ENCODE measurements at regions not wholly inside any gene's neighbourhood (a gene's known extent, or its start where the extent isn't known, plus 50 kb on each side); places are given as distances from the start of the nearest gene placed in this dataset.

DNA sequence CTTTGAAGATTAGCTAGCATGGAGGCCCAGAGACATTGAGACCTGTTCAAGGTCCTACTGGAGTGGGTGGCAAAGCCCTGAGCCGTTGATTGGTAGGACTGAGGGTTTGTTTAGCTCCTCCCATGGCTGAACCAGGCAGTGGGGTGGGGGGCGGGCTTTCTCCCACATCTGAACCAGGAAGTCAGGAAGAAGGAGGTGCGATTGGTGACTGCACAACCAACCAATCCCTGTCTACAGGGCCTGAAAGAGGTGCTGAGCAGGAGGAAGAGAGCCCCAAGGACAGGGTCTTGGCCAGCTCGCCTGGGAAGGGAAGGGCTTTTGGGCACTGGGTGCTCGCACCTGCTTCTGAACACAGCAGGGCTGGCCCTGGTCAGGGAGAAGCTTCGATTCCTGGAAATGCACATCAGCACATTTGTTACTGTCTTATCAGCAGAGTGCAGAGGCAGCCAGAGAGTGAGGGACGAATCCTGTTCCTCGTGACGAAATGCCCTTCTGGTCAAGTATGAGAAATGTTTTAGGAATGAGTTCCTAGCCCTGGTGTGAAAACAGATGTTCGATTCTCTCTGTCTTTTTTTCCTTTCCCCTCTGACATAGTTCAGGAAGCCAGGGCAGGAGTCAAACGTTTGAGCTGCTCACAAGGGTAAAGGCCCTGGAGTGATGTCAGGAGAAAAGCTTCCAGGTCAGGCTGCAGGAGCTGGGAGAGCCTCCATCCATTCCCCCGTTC is 294.8 kb upstream of the KLF4 start:
- DNase-seq (peak; percentile 88), ATAC-seq (ENCODE audit: low read depth) (peak; percentile 92)
- H3K9me1 ChIP-seq (ENCODE audit: insufficient read depth, low read length) = peaks cover 9% of the 10 kb centered on the region
- H3K27ac ChIP-seq (ENCODE audit: insufficient read depth, low read length) = peak overlapping the region; percentile 13; the same call in 1 of the 2 replicates
- dilution Hi-C loops (cut with HindIII; ENCODE audit: low sequenced_read_pairs, unreplicated experiment) = no loop called here
- peak overlapping the region; percentile 6 for H2AK9ac ChIP-seq (replicated peaks; ENCODE audit: low read depth, low read length, poor library complexity)
- no peak overlapping the region for H3K56ac ChIP-seq (ENCODE audit: extremely low read depth, insufficient read depth, low read length)
- TF ChIP-seq BHLHE40 (IDR thresholded peaks at IDR 0.05; ENCODE audit: low read depth, low read length) (peak; percentile 31; the same call in 1 of the 2 replicates), CHD1 (IDR thresholded peaks at IDR 0.05; ENCODE audit: low read depth, low read length) (no peak), CEBPB (IDR thresholded peaks at IDR 0.05; ENCODE audit: low read depth, low read length) (0 out of 2 replicates have a peak, but pooled peaks have one; percentile 56), MAFK (IDR thresholded peaks at IDR 0.05; ENCODE audit: low read depth, low read length) (peak; percentile 69)
- H2BK20ac ChIP-seq (ENCODE audit: low read depth, low read length) = peak overlapping the region; percentile 59
- peak overlapping the region in 1 of 2 experiments; percentile 59; a peak in 1 of 4 replicates for H4K8ac ChIP-seq (ENCODE audit: low read depth in 2 of 2, low read length in 2 of 2)
- peak overlapping the region; percentile 23 for H3K14ac ChIP-seq (replicated peaks; ENCODE audit: low read depth, low read length)
- H3K36me3 ChIP-seq (ENCODE audit: control insufficient read depth, insufficient read depth, low read length) = no peaks in the 10 kb centered on the region
- no peaks in the 10 kb centered on the region; the same call in 1 of the 2 replicates for H3K27me3 ChIP-seq (ENCODE audit: control insufficient read depth, insufficient read depth, low read length)
- peak overlapping the region; percentile 40; the same call in 1 of the 2 replicates for H4K91ac ChIP-seq (ENCODE audit: insufficient read depth, low read depth, low read length)
- CTCF ChIA-PET = interaction anchor here (0.6 to 1.2 kb wide), 3 partner anchors 29 to 74 kb away, joined by 3 to 4 read pairs (median 3); no protein-coding TSS in a partner anchor
- 0 out of 2 replicates have a peak overlapping the region, but pooled peaks have one; percentile 4 for H3K4me2 ChIP-seq (ENCODE audit: low read depth, low read length)
- H3K79me1 ChIP-seq (ENCODE audit: low read depth in 1 of 2, low read length in 2 of 2) = no peaks in the 10 kb centered on the region; a peak in 1 of 4 replicates
- POLR2A ChIA-PET (ENCODE audit: unreplicated experiment) = no interaction called here
- H2BK120ac ChIP-seq (ENCODE audit: low read depth, low read length) = peak overlapping the region; percentile 58; the same call in 1 of the 2 replicates
- intact Hi-C loops (cut with micrococcal nuclease) = no loop called here
- no CpG with 5 or more reads among the region's 12 CpGs for WGBS, 2 experiments (ENCODE audit: extremely low coverage in 2 of 2, insufficient read length in 1 of 2)
- H2BK5ac ChIP-seq (ENCODE audit: low read depth, low read length, poor library complexity, severe bottlenecking) = no peak overlapping the region
- H2BK15ac ChIP-seq (ENCODE audit: low read depth, low read length) = peak overlapping the region; percentile 50; the same call in 1 of the 3 replicates
- no peak overlapping the region for H3K4me3 ChIP-seq (ENCODE audit: insufficient read depth, low read depth, low read length)
- H3K9me3 ChIP-seq (ENCODE audit: control insufficient read depth, insufficient read depth, low read length) = no peaks in the 10 kb centered on the region
- no peak overlapping the region; the same call in 1 of the 2 replicates for H3K23ac ChIP-seq (ENCODE audit: low read depth, low read length)
- peak overlapping the region; percentile 68 for H3K4ac ChIP-seq (ENCODE audit: low read depth, low read length)
- no TSS peak for BruUV-seq (replicated peaks)
- H3K18ac ChIP-seq (ENCODE audit: low read depth, low read length) = peak overlapping the region; percentile 22
- H4K5ac ChIP-seq (ENCODE audit: low read depth, low read length) = 0 out of 2 replicates have a peak overlapping the region, but pooled peaks have one; percentile 19
- peaks cover 8% of the 10 kb centered on the region for H3K4me1 ChIP-seq (ENCODE audit: control insufficient read depth, insufficient read depth, low read length)
- H2AK5ac ChIP-seq (ENCODE audit: low read depth, low read length) = peak overlapping the region; percentile 25; the same call in 1 of the 2 replicates
- in situ Hi-C loops (cut with MboI; ENCODE audit: low sequenced_read_pairs) = no loop called here
- H2AFZ ChIP-seq (replicated peaks; ENCODE audit: low read length, poor library complexity) = peak overlapping the region; percentile 93
- H4K20me1 ChIP-seq (ENCODE audit: insufficient read depth, low read length) = no peaks in the 10 kb centered on the region
- H3K9ac ChIP-seq (ENCODE audit: low read depth, low read length) = no peak overlapping the region
